GM12874 (cell line): ENCODE measurements at regions not wholly inside any gene's neighbourhood (a gene's known extent, or its start where the extent isn't known, plus 50 kb on each side); places are given as distances from the start of the nearest gene placed in this dataset.

Experiments
- CTCF ChIP-seq: IDR thresholded peaks from 2 replicates; pipeline ENCODE4 v1.5.1; 2011; ENCODE audit warnings: low read depth, mild to moderate bottlenecking, control low read depth, low read length, moderate library complexity; ENCODE audit not compliant: insufficient read depth

- peak; percentile 34; the same call in 1 of the 2 replicates for TF ChIP-seq CTCF
Observed at GRCh38 chr9:86614871-86615849, 260.9 kb upstream of the TUT7 start.

GRCh38 chr9:86613943-86614342, 259.7 kb upstream of the TUT7 start:
- no peak for TF ChIP-seq CTCF

- no peak for TF ChIP-seq CTCF
Observed at GRCh38 chr9:86605303-86605702, 251.1 kb upstream of the TUT7 start.

- no peak for TF ChIP-seq CTCF
Observed at GRCh38 chr9:86604741-86605140, 250.5 kb upstream of the TUT7 start.

- TF ChIP-seq CTCF = no peak
Observed at GRCh38 chr9:86602715-86603114, 248.5 kb upstream of the TUT7 start.

GRCh38 chr9:86601697-86602096, 247.5 kb upstream of the TUT7 start:
- no peak for TF ChIP-seq CTCF

GRCh38 chr9:86600977-86601376, 246.8 kb upstream of the TUT7 start:
- TF ChIP-seq CTCF = no peak
